Endodermal cell (in vitro differentiated cells): ENCODE measurements at regions not wholly inside any gene's neighbourhood (a gene's known extent, or its start where the extent isn't known, plus 50 kb on each side); places are given as distances from the start of the nearest gene placed in this dataset.

Experiments
- DNase-seq: peaks from one replicate; pipeline ENCODE4 v3.0.0-alpha.2; 2017
- H3K27ac ChIP-seq: 2 replicates; pipeline ENCODE4 v1.5.1; 2013; ENCODE audit warnings: mild to moderate bottlenecking, low read depth, low read length, moderate library complexity
- H3K27me3 ChIP-seq: 2 replicates; pipeline ENCODE4 v1.6.1; 2013; ENCODE audit warnings: mild to moderate bottlenecking, low read length, moderate library complexity; ENCODE audit not compliant: insufficient read depth, control insufficient read depth, poor library complexity, severe bottlenecking
- H3K36me3 ChIP-seq: 2 replicates; pipeline ENCODE4 v1.7.0; 2013; ENCODE audit warnings: mild to moderate bottlenecking, low read length, moderate library complexity; ENCODE audit not compliant: control insufficient read depth, insufficient read depth
- H3K4me1 ChIP-seq: one replicate; pipeline ENCODE4 v1.7.0; 2013; ENCODE audit warnings: low read length; ENCODE audit not compliant: control insufficient read depth, insufficient read depth
- H3K4me3 ChIP-seq: 2 replicates; pipeline ENCODE4 v1.5.1; 2013; ENCODE audit warnings: mild to moderate bottlenecking, low read length, moderate library complexity
- H3K9ac ChIP-seq: 2 replicates; pipeline ENCODE4 v1.6.1; 2013; ENCODE audit warnings: mild to moderate bottlenecking, low read length, moderate library complexity; ENCODE audit not compliant: poor library complexity, severe bottlenecking; ENCODE audit errors: extremely low read depth
- H3K9me3 ChIP-seq: 2 replicates; pipeline ENCODE4 v1.6.1; 2013; ENCODE audit warnings: mild to moderate bottlenecking, low read length, moderate library complexity; ENCODE audit not compliant: control insufficient read depth
- H3K27ac Mint-ChIP-seq: 2 replicates; pipeline ENCODE4 v1.8.0; 2020; ENCODE audit warnings: mixed read lengths
- H3K27me3 Mint-ChIP-seq: 2 replicates; pipeline ENCODE4 v1.8.0; 2021; ENCODE audit warnings: mild to moderate bottlenecking, mixed read lengths; ENCODE audit not compliant: insufficient read depth
- H3K36me3 Mint-ChIP-seq: 2 replicates; pipeline ENCODE4 v1.8.0; 2020; ENCODE audit warnings: low read depth, mixed read lengths
- H3K4me1 Mint-ChIP-seq: 2 replicates; pipeline ENCODE4 v1.8.0; 2020; ENCODE audit warnings: mixed read lengths
- H3K4me3 Mint-ChIP-seq: 2 replicates; pipeline ENCODE4 v1.8.0; 2020; ENCODE audit warnings: mild to moderate bottlenecking, moderate library complexity, mixed read lengths
- H3K9me3 Mint-ChIP-seq: 2 replicates; pipeline ENCODE4 v1.8.0; 2020; ENCODE audit warnings: mild to moderate bottlenecking, mixed read lengths
- WGBS, 2 experiments: methylation state at CpG; one replicate each; pipeline versions ENCODE4 v1.1.5 to v1.1.7; 2013; ENCODE audit warnings: missing lambda C conversion rate in 2 of 2, mixed read lengths in 1 of 2; ENCODE audit not compliant: insufficient coverage in 1 of 2, insufficient read length in 1 of 2; 5-methylcytosine and 5-hydroxymethylcytosine counted together
- TF ChIP-seq, protein P1 (sequence below): fragments of 200-600 bp; sonication (generic); conservative IDR thresholded peaks from 2 replicates; pipeline ENCODE4 v1.5.0; 2021; ENCODE audit warnings: antibody characterized with exemption, mild to moderate bottlenecking

DNA sequence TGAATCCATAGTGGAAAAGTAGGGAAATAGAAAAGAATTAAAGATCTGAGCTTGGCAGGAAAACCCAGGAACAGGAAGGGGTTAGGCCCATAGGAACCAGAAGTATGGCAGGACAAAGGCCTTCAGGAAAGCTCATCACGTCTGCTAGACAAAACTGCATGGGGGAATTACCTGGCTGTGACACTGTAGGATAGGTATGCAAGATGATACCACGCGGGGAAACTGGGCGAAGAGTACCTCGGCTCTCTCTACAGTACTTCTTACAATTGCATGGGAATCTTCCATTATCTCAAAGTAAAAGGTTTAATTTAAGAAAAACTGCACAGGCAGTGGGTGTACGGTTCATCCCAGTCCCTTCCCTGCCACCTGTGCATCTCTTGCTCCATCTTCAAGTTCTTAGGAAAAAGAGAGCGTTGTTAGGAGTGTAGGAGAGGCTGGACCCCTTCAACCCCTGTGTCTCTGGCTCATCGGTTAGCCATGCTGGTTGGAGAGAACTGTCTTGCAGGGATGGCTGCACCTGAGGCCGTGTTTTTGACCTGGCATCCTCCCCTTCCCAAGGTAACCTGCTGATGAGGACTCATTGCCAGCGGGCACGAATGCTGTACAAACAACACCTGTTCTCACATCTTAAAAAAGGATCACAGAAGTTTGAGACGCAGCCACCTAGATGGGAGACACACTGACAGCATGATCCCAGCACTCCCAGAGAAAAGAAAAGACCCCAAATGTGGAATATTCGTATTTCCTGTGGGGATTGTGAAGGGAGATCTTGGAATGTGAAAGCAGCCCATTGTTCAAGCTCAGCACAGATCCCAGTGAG is 120.5 kb upstream of the COPS8 start:
- Mint-ChIP-seq H3K4me1 (peaks cover 9% of the 10 kb centered on the region), H3K36me3 (no peaks in the 10 kb centered on the region), H3K27ac (no peak overlapping the region), H3K27me3 (peaks cover 6% of the 10 kb centered on the region), H3K4me3 (no peak overlapping the region), H3K9me3 (no peaks in the 10 kb centered on the region)
- WGBS, 2 experiments: 81 to 89% methylated on average over 9 to 13 of the region's 13 CpGs
- Histone ChIP-seq H3K27me3 (no peaks in the 10 kb centered on the region), H3K4me3 (no peak overlapping the region), H3K4me1 (no peaks in the 10 kb centered on the region), H3K9ac (no peak overlapping the region), H3K27ac (no peak overlapping the region), H3K36me3 (no peaks in the 10 kb centered on the region), H3K9me3 (no peaks in the 10 kb centered on the region)
- peak; percentile 44 for DNase-seq
- TF ChIP-seq, protein P1, sequence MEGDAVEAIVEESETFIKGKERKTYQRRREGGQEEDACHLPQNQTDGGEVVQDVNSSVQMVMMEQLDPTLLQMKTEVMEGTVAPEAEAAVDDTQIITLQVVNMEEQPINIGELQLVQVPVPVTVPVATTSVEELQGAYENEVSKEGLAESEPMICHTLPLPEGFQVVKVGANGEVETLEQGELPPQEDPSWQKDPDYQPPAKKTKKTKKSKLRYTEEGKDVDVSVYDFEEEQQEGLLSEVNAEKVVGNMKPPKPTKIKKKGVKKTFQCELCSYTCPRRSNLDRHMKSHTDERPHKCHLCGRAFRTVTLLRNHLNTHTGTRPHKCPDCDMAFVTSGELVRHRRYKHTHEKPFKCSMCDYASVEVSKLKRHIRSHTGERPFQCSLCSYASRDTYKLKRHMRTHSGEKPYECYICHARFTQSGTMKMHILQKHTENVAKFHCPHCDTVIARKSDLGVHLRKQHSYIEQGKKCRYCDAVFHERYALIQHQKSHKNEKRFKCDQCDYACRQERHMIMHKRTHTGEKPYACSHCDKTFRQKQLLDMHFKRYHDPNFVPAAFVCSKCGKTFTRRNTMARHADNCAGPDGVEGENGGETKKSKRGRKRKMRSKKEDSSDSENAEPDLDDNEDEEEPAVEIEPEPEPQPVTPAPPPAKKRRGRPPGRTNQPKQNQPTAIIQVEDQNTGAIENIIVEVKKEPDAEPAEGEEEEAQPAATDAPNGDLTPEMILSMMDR: no peak

DNA sequence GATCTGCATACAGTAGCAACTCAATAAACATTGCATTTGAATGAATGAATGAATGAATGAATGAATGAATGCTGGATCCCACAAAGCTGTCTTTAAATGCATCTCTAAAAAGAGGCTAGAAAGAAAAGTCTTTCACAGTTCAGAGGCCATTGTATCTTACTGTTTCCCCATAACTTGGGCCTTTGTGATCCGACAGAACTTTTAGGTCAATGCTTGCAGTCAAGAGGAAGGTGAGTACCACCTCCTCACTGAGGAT is 119.9 kb upstream of the COPS8 start:
- no peaks in the 10 kb centered on the region for H3K27me3 ChIP-seq
- H3K9ac ChIP-seq: no peak overlapping the region
- H3K36me3 Mint-ChIP-seq: no peaks in the 10 kb centered on the region
- H3K4me1 ChIP-seq: no peaks in the 10 kb centered on the region
- 90 to 92% methylated on average over 1 of the region's 1 CpG for WGBS, 2 experiments
- DNase-seq: no peak
- no peak overlapping the region for H3K4me3 ChIP-seq
- no peaks in the 10 kb centered on the region for H3K36me3 ChIP-seq
- peaks cover 6% of the 10 kb centered on the region for H3K27me3 Mint-ChIP-seq
- no peaks in the 10 kb centered on the region for H3K9me3 Mint-ChIP-seq
- no peaks in the 10 kb centered on the region for H3K9me3 ChIP-seq
- TF ChIP-seq, protein P1: no peak
- H3K27ac ChIP-seq: no peak overlapping the region
- H3K27ac Mint-ChIP-seq: no peak overlapping the region
- H3K4me3 Mint-ChIP-seq: no peak overlapping the region
- peaks cover 9% of the 10 kb centered on the region for H3K4me1 Mint-ChIP-seq

DNA sequence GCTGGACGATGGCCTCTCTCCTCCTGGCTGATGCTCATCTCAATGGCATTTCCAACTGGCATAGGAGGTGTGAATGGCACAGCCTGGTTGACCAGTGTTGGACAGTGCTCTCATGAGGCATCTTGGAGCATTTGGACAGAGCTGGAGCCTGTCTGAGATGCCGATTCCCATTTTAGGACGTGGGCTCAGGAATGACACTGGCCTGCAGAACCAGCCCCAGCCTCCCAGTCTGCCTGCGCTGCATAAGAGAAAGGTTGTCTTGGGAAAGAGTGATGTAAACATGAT is 118.2 kb upstream of the COPS8 start:
- peaks cover 20% of the 10 kb centered on the region for H3K4me1 Mint-ChIP-seq
- no peaks in the 10 kb centered on the region for H3K36me3 Mint-ChIP-seq
- H3K36me3 ChIP-seq: no peaks in the 10 kb centered on the region
- TF ChIP-seq, protein P1: no peak
- no peak overlapping the region for H3K4me3 ChIP-seq
- H3K9ac ChIP-seq: no peak overlapping the region
- peaks cover 9% of the 10 kb centered on the region for H3K4me1 ChIP-seq
- peaks cover 11% of the 10 kb centered on the region for H3K27me3 Mint-ChIP-seq
- peak; percentile 19 for DNase-seq
- H3K27me3 ChIP-seq: no peaks in the 10 kb centered on the region
- 96 to 98% methylated on average over 4 of the region's 4 CpGs for WGBS, 2 experiments
- no peaks in the 10 kb centered on the region for H3K9me3 Mint-ChIP-seq
- H3K27ac Mint-ChIP-seq: no peak overlapping the region
- H3K27ac ChIP-seq: no peak overlapping the region
- H3K9me3 ChIP-seq: no peaks in the 10 kb centered on the region
- no peak overlapping the region for H3K4me3 Mint-ChIP-seq
